Liver (tissue), 8 donors: ENCODE measurements at regions not wholly inside any gene's neighbourhood (a gene's known extent, or its start where the extent isn't known, plus 50 kb on each side); places are given as distances from the start of the nearest gene placed in this dataset.

Experiments used
- DNase-seq: peaks from one replicate; pipeline ENCODE4 v3.0.0-alpha.2; 2017; ENCODE audit warnings: low spot score
- H3K27ac ChIP-seq, 2 donors: one replicate each; pipeline ENCODE4 v1.7.0; 2013; ENCODE audit warnings: inconsistent platforms in 2 of 2, low read length in 2 of 2, control low read depth in 1 of 2, low read depth in 1 of 2, mild to moderate bottlenecking in 1 of 2
- H3K27me3 ChIP-seq, 4 donors: one replicate each; pipeline versions ENCODE4 v1.6.1 to v1.7.0; 2013; ENCODE audit warnings: low read length in 3 of 4, inconsistent platforms in 1 of 4, mild to moderate bottlenecking in 1 of 4, moderate library complexity in 1 of 4; ENCODE audit not compliant: control insufficient read depth in 4 of 4, insufficient read depth in 4 of 4
- H3K36me3 ChIP-seq, 4 donors: one replicate each; pipeline versions ENCODE4 v1.6.1 to v1.7.0; 2013; ENCODE audit warnings: low read length in 3 of 4, mild to moderate bottlenecking in 3 of 4, low read depth in 1 of 4, moderate library complexity in 1 of 4; ENCODE audit not compliant: control insufficient read depth in 4 of 4, insufficient read depth in 3 of 4
- H3K4me1 ChIP-seq, 4 donors: one replicate each; pipeline versions ENCODE4 v1.6.1 to v1.7.0; 2013; ENCODE audit warnings: low read length in 3 of 4, mild to moderate bottlenecking in 3 of 4, moderate library complexity in 1 of 4; ENCODE audit not compliant: control insufficient read depth in 4 of 4, insufficient read depth in 4 of 4
- H3K4me3 ChIP-seq, 3 donors: one replicate each; pipeline versions ENCODE4 v1.6.1 to v1.7.0; 2013; ENCODE audit warnings: low read length in 3 of 3, control low read depth in 1 of 3, low read depth in 1 of 3, mild to moderate bottlenecking in 1 of 3
- H3K9ac ChIP-seq, 2 donors: one replicate each; pipeline ENCODE4 v1.7.0; 2013; ENCODE audit warnings: low read length in 2 of 2, mild to moderate bottlenecking in 2 of 2, moderate library complexity in 2 of 2, control low read depth in 1 of 2, low read depth in 1 of 2
- H3K9me3 ChIP-seq, 4 donors: one replicate each; pipeline versions ENCODE4 v1.6.1 to v1.7.0; 2013; ENCODE audit warnings: low read length in 3 of 4; ENCODE audit not compliant: control insufficient read depth in 4 of 4
- EGR1 ChIP-seq, 2 donors: IDR thresholded peaks; 2 replicates each; pipeline ENCODE4 v1.6.1; 2016 to 2018; ENCODE audit warnings: antibody characterized with exemption in 2 of 2, low read depth in 2 of 2
- FOXA1 ChIP-seq: IDR thresholded peaks from 2 replicates; pipeline ENCODE4 v1.6.1; 2016; ENCODE audit warnings: antibody characterized with exemption
- FOXA2 ChIP-seq: IDR thresholded peaks from 2 replicates; pipeline ENCODE4 v1.6.1; 2016; ENCODE audit warnings: antibody characterized with exemption
- GABPA ChIP-seq, 2 donors: IDR thresholded peaks in 1 of 2; conservative IDR thresholded peaks in 1 of 2; 2 replicates each; pipeline ENCODE4 v1.6.1; 2016; ENCODE audit warnings: antibody characterized with exemption in 2 of 2, mild to moderate bottlenecking in 1 of 2, moderate library complexity in 1 of 2
- HNF4A ChIP-seq, 2 donors: conservative IDR thresholded peaks; 2 replicates each; pipeline ENCODE4 v1.6.1; 2016; ENCODE audit warnings: antibody characterized with exemption in 2 of 2, mild to moderate bottlenecking in 2 of 2
- HNF4G ChIP-seq: IDR thresholded peaks from 2 replicates; pipeline ENCODE4 v1.6.1; 2016; ENCODE audit warnings: antibody characterized with exemption
- JUND ChIP-seq, 2 donors: IDR thresholded peaks; 2 replicates each; pipeline ENCODE4 v1.6.1; 2016; ENCODE audit warnings: antibody characterized with exemption in 2 of 2
- NR2F2 ChIP-seq: IDR thresholded peaks from 2 replicates; pipeline ENCODE4 v1.6.1; 2016; ENCODE audit warnings: antibody characterized with exemption
- RXRA ChIP-seq, 2 donors: IDR thresholded peaks; 2 replicates each; pipeline ENCODE4 v1.6.1; 2017 to 2018; ENCODE audit warnings: antibody characterized with exemption in 2 of 2, mild to moderate bottlenecking in 1 of 2
- SP1 ChIP-seq: IDR thresholded peaks from 2 replicates; pipeline ENCODE4 v1.6.1; 2018; ENCODE audit warnings: antibody characterized with exemption, mild to moderate bottlenecking
- TAF1 ChIP-seq: conservative IDR thresholded peaks from 2 replicates; pipeline ENCODE4 v1.6.1; 2016; ENCODE audit warnings: antibody characterized with exemption, mild to moderate bottlenecking
- YY1 ChIP-seq: IDR thresholded peaks from 2 replicates; pipeline ENCODE4 v1.6.1; 2016; ENCODE audit warnings: antibody characterized with exemption, mild to moderate bottlenecking
- WGBS: extraction: QIAGEN DNeasy Blood & Tissue Kit; methylation state at CpG from one replicate; pipeline ENCODE4 v1.1.7; 2013; 5-methylcytosine and 5-hydroxymethylcytosine counted together
- TF ChIP-seq, protein P1 (sequence below): IDR thresholded peaks from 2 replicates; pipeline ENCODE4 v1.6.1; 2016; ENCODE audit warnings: antibody characterized with exemption
- TF ChIP-seq, protein P2 (sequence below): fragments of 150-350 bp; IDR thresholded peaks from 2 replicates; pipeline ENCODE4 v1.5.1; 2017; ENCODE audit warnings: improper control_type of control experiment, low read depth, low read length; ENCODE audit not compliant: missing input control
- TF ChIP-seq, protein P3 (sequence below): IDR thresholded peaks from 2 replicates; pipeline ENCODE4 v1.6.1; 2016; ENCODE audit warnings: antibody characterized with exemption, mild to moderate bottlenecking
- TF ChIP-seq, protein P4 (sequence below): IDR thresholded peaks from 2 replicates; pipeline ENCODE4 v1.6.1; 2016; ENCODE audit warnings: antibody characterized with exemption
- TF ChIP-seq, protein P5 (sequence below): IDR thresholded peaks from 2 replicates; pipeline ENCODE4 v1.6.1; 2016; ENCODE audit warnings: antibody characterized with exemption
- donor health status: healthy.
- donor health status: healthy.
- donor health status: healthy.
- donor health status: healthy.
- donor health status: healthy.

DNA sequence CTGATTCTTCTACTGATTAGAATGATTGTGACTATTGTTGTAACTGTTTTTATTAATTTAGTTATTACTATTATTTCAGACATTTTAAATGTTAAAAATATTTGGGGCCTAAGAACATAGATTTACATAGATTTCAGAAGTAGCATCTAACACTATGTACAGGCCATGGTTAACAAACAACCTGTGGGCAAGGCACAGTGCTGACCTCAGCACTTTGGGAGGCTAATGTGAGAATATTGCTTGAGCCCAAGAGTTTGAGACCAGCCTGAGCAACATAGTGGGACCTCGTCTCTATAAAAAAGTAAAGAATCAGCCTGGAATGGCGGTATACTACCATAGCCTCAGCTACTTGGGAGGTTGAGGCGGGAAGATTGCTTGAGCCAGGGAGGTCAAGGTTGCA is 69.1 kb upstream of the CNTN4 start:
- H3K36me3 ChIP-seq, result no peaks in the 10 kb centered on the region
- H3K27ac ChIP-seq, result no peak overlapping the region
- 86% methylated on average over 3 of the region's 3 CpGs for whole genome bisulfite sequencing
- DNase-seq, result no peak
- no peaks in the 10 kb centered on the region for H3K4me1 ChIP-seq
- no peak overlapping the region for H3K4me3 ChIP-seq
- H3K9ac ChIP-seq, result no peak overlapping the region
- TF ChIP-seq HNF4A (conservative IDR thresholded peaks at IDR 0.05), result no peak
- no peak for TF ChIP-seq FOXA1
- TF ChIP-seq GABPA (IDR thresholded peaks at IDR 0.05 in 1 of 2, conservative IDR thresholded peaks at IDR 0.05 in 1 of 2), result no peak
- TF ChIP-seq, protein P1, sequence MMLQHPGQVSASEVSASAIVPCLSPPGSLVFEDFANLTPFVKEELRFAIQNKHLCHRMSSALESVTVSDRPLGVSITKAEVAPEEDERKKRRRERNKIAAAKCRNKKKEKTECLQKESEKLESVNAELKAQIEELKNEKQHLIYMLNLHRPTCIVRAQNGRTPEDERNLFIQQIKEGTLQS, result no peak
- TF ChIP-seq, protein P2, sequence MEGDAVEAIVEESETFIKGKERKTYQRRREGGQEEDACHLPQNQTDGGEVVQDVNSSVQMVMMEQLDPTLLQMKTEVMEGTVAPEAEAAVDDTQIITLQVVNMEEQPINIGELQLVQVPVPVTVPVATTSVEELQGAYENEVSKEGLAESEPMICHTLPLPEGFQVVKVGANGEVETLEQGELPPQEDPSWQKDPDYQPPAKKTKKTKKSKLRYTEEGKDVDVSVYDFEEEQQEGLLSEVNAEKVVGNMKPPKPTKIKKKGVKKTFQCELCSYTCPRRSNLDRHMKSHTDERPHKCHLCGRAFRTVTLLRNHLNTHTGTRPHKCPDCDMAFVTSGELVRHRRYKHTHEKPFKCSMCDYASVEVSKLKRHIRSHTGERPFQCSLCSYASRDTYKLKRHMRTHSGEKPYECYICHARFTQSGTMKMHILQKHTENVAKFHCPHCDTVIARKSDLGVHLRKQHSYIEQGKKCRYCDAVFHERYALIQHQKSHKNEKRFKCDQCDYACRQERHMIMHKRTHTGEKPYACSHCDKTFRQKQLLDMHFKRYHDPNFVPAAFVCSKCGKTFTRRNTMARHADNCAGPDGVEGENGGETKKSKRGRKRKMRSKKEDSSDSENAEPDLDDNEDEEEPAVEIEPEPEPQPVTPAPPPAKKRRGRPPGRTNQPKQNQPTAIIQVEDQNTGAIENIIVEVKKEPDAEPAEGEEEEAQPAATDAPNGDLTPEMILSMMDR, result no peak
- no peak for TF ChIP-seq TAF1
- no peaks in the 10 kb centered on the region for H3K27me3 ChIP-seq
- no peaks in the 10 kb centered on the region for H3K9me3 ChIP-seq

GRCh38 chr3:2036076-2036475 is 62.6 kb upstream of the CNTN4 start:
- no peaks in the 10 kb centered on the region for H3K36me3 ChIP-seq
- no peak for TF ChIP-seq NR2F2
- TF ChIP-seq YY1, result no peak
- no peak for TF ChIP-seq FOXA2
- TF ChIP-seq, protein P2, result no peak
- no peak for TF ChIP-seq RXRA (IDR thresholded peaks at IDR 0.05)
- TF ChIP-seq FOXA1, result no peak
- TF ChIP-seq, protein P3, sequence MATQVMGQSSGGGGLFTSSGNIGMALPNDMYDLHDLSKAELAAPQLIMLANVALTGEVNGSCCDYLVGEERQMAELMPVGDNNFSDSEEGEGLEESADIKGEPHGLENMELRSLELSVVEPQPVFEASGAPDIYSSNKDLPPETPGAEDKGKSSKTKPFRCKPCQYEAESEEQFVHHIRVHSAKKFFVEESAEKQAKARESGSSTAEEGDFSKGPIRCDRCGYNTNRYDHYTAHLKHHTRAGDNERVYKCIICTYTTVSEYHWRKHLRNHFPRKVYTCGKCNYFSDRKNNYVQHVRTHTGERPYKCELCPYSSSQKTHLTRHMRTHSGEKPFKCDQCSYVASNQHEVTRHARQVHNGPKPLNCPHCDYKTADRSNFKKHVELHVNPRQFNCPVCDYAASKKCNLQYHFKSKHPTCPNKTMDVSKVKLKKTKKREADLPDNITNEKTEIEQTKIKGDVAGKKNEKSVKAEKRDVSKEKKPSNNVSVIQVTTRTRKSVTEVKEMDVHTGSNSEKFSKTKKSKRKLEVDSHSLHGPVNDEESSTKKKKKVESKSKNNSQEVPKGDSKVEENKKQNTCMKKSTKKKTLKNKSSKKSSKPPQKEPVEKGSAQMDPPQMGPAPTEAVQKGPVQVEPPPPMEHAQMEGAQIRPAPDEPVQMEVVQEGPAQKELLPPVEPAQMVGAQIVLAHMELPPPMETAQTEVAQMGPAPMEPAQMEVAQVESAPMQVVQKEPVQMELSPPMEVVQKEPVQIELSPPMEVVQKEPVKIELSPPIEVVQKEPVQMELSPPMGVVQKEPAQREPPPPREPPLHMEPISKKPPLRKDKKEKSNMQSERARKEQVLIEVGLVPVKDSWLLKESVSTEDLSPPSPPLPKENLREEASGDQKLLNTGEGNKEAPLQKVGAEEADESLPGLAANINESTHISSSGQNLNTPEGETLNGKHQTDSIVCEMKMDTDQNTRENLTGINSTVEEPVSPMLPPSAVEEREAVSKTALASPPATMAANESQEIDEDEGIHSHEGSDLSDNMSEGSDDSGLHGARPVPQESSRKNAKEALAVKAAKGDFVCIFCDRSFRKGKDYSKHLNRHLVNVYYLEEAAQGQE, result no peak
- TF ChIP-seq HNF4G, result no peak
- TF ChIP-seq, protein P1, result no peak
- TF ChIP-seq TAF1, result no peak
- no peak for TF ChIP-seq JUND (IDR thresholded peaks at IDR 0.05)
- TF ChIP-seq EGR1 (IDR thresholded peaks at IDR 0.05; ENCODE audit: low read depth in 2 of 2), result no peak
- TF ChIP-seq, protein P4, sequence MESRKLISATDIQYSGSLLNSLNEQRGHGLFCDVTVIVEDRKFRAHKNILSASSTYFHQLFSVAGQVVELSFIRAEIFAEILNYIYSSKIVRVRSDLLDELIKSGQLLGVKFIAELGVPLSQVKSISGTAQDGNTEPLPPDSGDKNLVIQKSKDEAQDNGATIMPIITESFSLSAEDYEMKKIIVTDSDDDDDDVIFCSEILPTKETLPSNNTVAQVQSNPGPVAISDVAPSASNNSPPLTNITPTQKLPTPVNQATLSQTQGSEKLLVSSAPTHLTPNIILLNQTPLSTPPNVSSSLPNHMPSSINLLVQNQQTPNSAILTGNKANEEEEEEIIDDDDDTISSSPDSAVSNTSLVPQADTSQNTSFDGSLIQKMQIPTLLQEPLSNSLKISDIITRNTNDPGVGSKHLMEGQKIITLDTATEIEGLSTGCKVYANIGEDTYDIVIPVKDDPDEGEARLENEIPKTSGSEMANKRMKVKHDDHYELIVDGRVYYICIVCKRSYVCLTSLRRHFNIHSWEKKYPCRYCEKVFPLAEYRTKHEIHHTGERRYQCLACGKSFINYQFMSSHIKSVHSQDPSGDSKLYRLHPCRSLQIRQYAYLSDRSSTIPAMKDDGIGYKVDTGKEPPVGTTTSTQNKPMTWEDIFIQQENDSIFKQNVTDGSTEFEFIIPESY, result no peak
- TF ChIP-seq SP1, result no peak
- TF ChIP-seq, protein P5, sequence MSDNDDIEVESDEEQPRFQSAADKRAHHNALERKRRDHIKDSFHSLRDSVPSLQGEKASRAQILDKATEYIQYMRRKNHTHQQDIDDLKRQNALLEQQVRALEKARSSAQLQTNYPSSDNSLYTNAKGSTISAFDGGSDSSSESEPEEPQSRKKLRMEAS, result no peak
- no peak for TF ChIP-seq GABPA (IDR thresholded peaks at IDR 0.05 in 1 of 2, conservative IDR thresholded peaks at IDR 0.05 in 1 of 2)
- no peak overlapping the region for H3K27ac ChIP-seq
- H3K9ac ChIP-seq, result no peak overlapping the region
- no peaks in the 10 kb centered on the region for H3K4me1 ChIP-seq
- no peak for DNase-seq
- H3K4me3 ChIP-seq, result no peak overlapping the region
- H3K9me3 ChIP-seq, result no peaks in the 10 kb centered on the region
- H3K27me3 ChIP-seq, result peaks cover 0 to 4% (median 0%) of the 10 kb centered on the region in 4 donors
- 73% methylated on average over 4 of the region's 4 CpGs for WGBS
